ENCODE measurements at regions not wholly inside any gene's neighbourhood (a gene's known extent, or its start where the extent isn't known, plus 50 kb on each side); places are given as distances from the start of the nearest gene placed in this dataset.

- no peak for TF ChIP-seq CTCF (IDR thresholded peaks at IDR 0.05; ENCODE audit: poor library complexity, severe bottlenecking)
- no peak for TF ChIP-seq EZH2 (IDR thresholded peaks at IDR 0.05; ENCODE audit: borderline replicate concordance, insufficient read depth, low read length, poor library complexity, severe bottlenecking)
- TF ChIP-seq SMC3 (conservative IDR thresholded peaks at IDR 0.05; ENCODE audit: poor library complexity) = no peak
- no peak for TF ChIP-seq REST (IDR thresholded peaks at IDR 0.05; ENCODE audit: borderline replicate concordance)
- no peak for TF ChIP-seq POLR2AphosphoS5 (IDR thresholded peaks at IDR 0.05)
- no peak for TF ChIP-seq RAD21 (conservative IDR thresholded peaks at IDR 0.05)
- no peak for TF ChIP-seq EP300 (conservative IDR thresholded peaks at IDR 0.05; ENCODE audit: poor library complexity, severe bottlenecking)
- TF ChIP-seq TAF1 (IDR thresholded peaks at IDR 0.05; ENCODE audit: low read depth) = no peak
- no peak for TF ChIP-seq MXI1 (conservative IDR thresholded peaks at IDR 0.05; ENCODE audit: poor library complexity, severe bottlenecking)
Observed at GRCh38 chr11:71366076-71366475, 82.1 kb downstream of the DHCR7 start.
